T-cell (primary cell): ENCODE measurements at regions not wholly inside any gene's neighbourhood (a gene's known extent, or its start where the extent isn't known, plus 50 kb on each side); places are given as distances from the start of the nearest gene placed in this dataset.

Source experiments
- ATAC-seq, 4 experiments: fragments of 200-7000 bp in 3 of 4; fragments of 150-1000 bp in 1 of 4; cut with Tn5 transposase; replicated peaks in 1 of 4; 1 replicate in 3 of 4; 2 replicates in 1 of 4; pipeline ENCODE4 v1.10.0; 2021; ENCODE audit warnings: moderate library complexity in 3 of 4, mild to moderate bottlenecking in 2 of 4, moderate number of reproducible peaks in 1 of 4
- CTCF ChIA-PET, 2 donors: fragments of 300-600 bp; sonication (Branson Sonifier 250); formaldehyde crosslinking; loops; one replicate each; lab custom pipeline; 2022; ENCODE audit warnings: antibody characterized with exemption in 2 of 2; lab: Charles Lee
- POLR2A ChIA-PET, 2 donors: fragments of 300-600 bp; sonication (Branson Sonifier 250); formaldehyde crosslinking; loops; one replicate each; lab custom pipeline; 2022; ENCODE audit warnings: antibody characterized with exemption in 2 of 2; lab: Charles Lee
- DNase-seq, 35 experiments: peaks; one replicate each; pipeline versions ENCODE4 v3.0.0 to v3.0.0-alpha.2; 2013 to 2023
- H3K27ac ChIP-seq: one replicate; pipeline ENCODE4 v1.5.1; 2013; ENCODE audit warnings: low read length
- H3K27me3 ChIP-seq, 2 experiments: replicated peaks in 1 of 2; 1 replicate in 1 of 2; 2 replicates in 1 of 2; pipeline versions ENCODE4 v1.6.1 to v1.7.0; 2013; ENCODE audit warnings: low read length in 1 of 2, mixed read lengths in 1 of 2; ENCODE audit not compliant: control insufficient read depth in 2 of 2, insufficient read depth in 2 of 2; ENCODE audit errors: extremely low read depth in 1 of 2
- H3K36me3 ChIP-seq, 2 donors: 1 replicate in 1 of 2; 2 replicates in 1 of 2; pipeline versions ENCODE4 v1.6.1 to v1.7.0; 2013; ENCODE audit warnings: low read length in 1 of 2; ENCODE audit not compliant: control insufficient read depth in 2 of 2, insufficient read depth in 1 of 2; ENCODE audit errors: extremely low read depth in 1 of 2
- H3K4me1 ChIP-seq, 2 experiments: 1 replicate in 1 of 2; 2 replicates in 1 of 2; pipeline versions ENCODE4 v1.6.1 to v1.7.0; 2013; ENCODE audit warnings: low read length in 2 of 2, mixed read lengths in 1 of 2; ENCODE audit not compliant: insufficient read depth in 2 of 2, control insufficient read depth in 1 of 2; ENCODE audit errors: extremely low read depth in 1 of 2
- H3K4me3 ChIP-seq, 2 donors: 1 replicate in 1 of 2; 2 replicates in 1 of 2; pipeline versions ENCODE4 v1.5.1 to v1.7.0; 2013; ENCODE audit warnings: mild to moderate bottlenecking in 2 of 2, low read length in 1 of 2, moderate library complexity in 1 of 2; ENCODE audit not compliant: control insufficient read depth in 1 of 2; ENCODE audit errors: extremely low read depth in 1 of 2
- H3K9me3 ChIP-seq: 2 replicates; pipeline ENCODE4 v1.7.0; 2013
- H3K27ac Mint-ChIP-seq, 2 donors: one replicate each; pipeline ENCODE4 v1.8.0; 2020 to 2021; ENCODE audit warnings: mild to moderate bottlenecking in 2 of 2, mixed read lengths in 2 of 2
- H3K27me3 Mint-ChIP-seq, 2 donors: one replicate each; pipeline ENCODE4 v1.8.0; 2021 to 2022; ENCODE audit warnings: mixed read lengths in 2 of 2
- H3K36me3 Mint-ChIP-seq: one replicate; pipeline ENCODE4 v1.8.0; 2021; ENCODE audit warnings: mixed read lengths
- H3K4me1 Mint-ChIP-seq, 3 donors: one replicate each; pipeline ENCODE4 v1.8.0; 2020 to 2022; ENCODE audit warnings: mixed read lengths in 3 of 3, mild to moderate bottlenecking in 1 of 3
- H3K4me3 Mint-ChIP-seq, 3 donors: one replicate each; pipeline ENCODE4 v1.8.0; 2020 to 2022; ENCODE audit warnings: mild to moderate bottlenecking in 3 of 3, mixed read lengths in 3 of 3, moderate library complexity in 3 of 3
- H3K9me3 Mint-ChIP-seq, 3 donors: one replicate each; pipeline ENCODE4 v1.8.0; 2020 to 2022; ENCODE audit warnings: mixed read lengths in 3 of 3
- WGBS: methylation state at CpG from one replicate; pipeline ENCODE4 v1.1.5; 2013; ENCODE audit warnings: missing lambda C conversion rate; ENCODE audit not compliant: insufficient coverage; 5-methylcytosine and 5-hydroxymethylcytosine counted together

- WGBS, result no CpG with 5 or more reads among the region's 4 CpGs
- H3K4me1 Mint-ChIP-seq, result no peaks in the 10 kb centered on the region
These were observed 93.6 kb upstream of the PJA1 start for GRCh38 chrX:69258893-69259292.

GRCh38 chrX:69257499-69258127, 92.4 kb upstream of the PJA1 start:
- peaks cover 0 to 3% of the 10 kb centered on the region in 2 experiments for H3K27me3 ChIP-seq
- Mint-ChIP-seq H3K27me3 (peaks cover 3 to 18% of the 10 kb centered on the region in 2 donors), H3K4me3 (no peak overlapping the region), H3K4me1 (no peaks in the 10 kb centered on the region), H3K9me3 (no peaks in the 10 kb centered on the region), H3K27ac (no peak overlapping the region), H3K36me3 (no peaks in the 10 kb centered on the region)
- H3K36me3 ChIP-seq, result no peaks in the 10 kb centered on the region
- no peaks in the 10 kb centered on the region for H3K9me3 ChIP-seq
- CTCF ChIA-PET, result no interaction called here
- H3K27ac ChIP-seq, result no peak overlapping the region
- no peaks in the 10 kb centered on the region for H3K4me1 ChIP-seq
- ATAC-seq (no peak), DNase-seq (no peak)
- H3K4me3 ChIP-seq, result no peak overlapping the region
- POLR2A ChIA-PET, result no interaction called here
- WGBS, result no CpG with 5 or more reads among the region's 5 CpGs

More at GRCh38 chrX:69258893-69259292, 93.6 kb upstream of the PJA1 start:
- Histone ChIP-seq H3K4me3 (no peak overlapping the region), H3K4me1 (no peaks in the 10 kb centered on the region), H3K27ac (no peak overlapping the region), H3K36me3 (no peaks in the 10 kb centered on the region), H3K27me3 (peaks cover 0 to 3% of the 10 kb centered on the region in 2 experiments), H3K9me3 (no peaks in the 10 kb centered on the region)
- POLR2A ChIA-PET, result no interaction called here
- CTCF ChIA-PET, result no interaction called here
- Mint-ChIP-seq H3K27ac (no peak overlapping the region), H3K4me3 (no peak overlapping the region), H3K36me3 (no peaks in the 10 kb centered on the region), H3K27me3 (peaks cover 12 to 28% of the 10 kb centered on the region in 2 donors), H3K9me3 (no peaks in the 10 kb centered on the region)
- ATAC-seq, result no peak
- DNase-seq, result no peak

GRCh38 chrX:69256291-69256565, 91.0 kb upstream of the PJA1 start:
- Histone ChIP-seq H3K4me1 (no peaks in the 10 kb centered on the region), H3K36me3 (no peaks in the 10 kb centered on the region), H3K27ac (no peak overlapping the region), H3K9me3 (no peaks in the 10 kb centered on the region), H3K27me3 (peaks cover 0 to 3% of the 10 kb centered on the region in 2 experiments), H3K4me3 (no peak overlapping the region)
- Mint-ChIP-seq H3K27me3 (peaks cover 2 to 12% of the 10 kb centered on the region in 2 donors), H3K27ac (no peak overlapping the region), H3K4me3 (no peak overlapping the region), H3K9me3 (no peaks in the 10 kb centered on the region), H3K4me1 (no peaks in the 10 kb centered on the region), H3K36me3 (no peaks in the 10 kb centered on the region)
- DNase-seq, result no peak
- ChIA-PET POLR2A (no interaction called here), CTCF (no interaction called here)
- ATAC-seq, result no peak

GRCh38 chrX:69255441-69256290, 90.4 kb upstream of the PJA1 start:
- no peaks in the 10 kb centered on the region for H3K27me3 ChIP-seq
- H3K4me3 Mint-ChIP-seq, result no peak overlapping the region
- no peak for DNase-seq

GRCh38 chrX:69253821-69254220, 88.6 kb upstream of the PJA1 start:
- Histone ChIP-seq H3K27me3 (no peaks in the 10 kb centered on the region), H3K9me3 (no peaks in the 10 kb centered on the region), H3K36me3 (no peaks in the 10 kb centered on the region), H3K4me1 (no peaks in the 10 kb centered on the region), H3K4me3 (no peak overlapping the region), H3K27ac (no peak overlapping the region)
- H3K9me3 Mint-ChIP-seq, result no peaks in the 10 kb centered on the region
- WGBS, result no CpG with 5 or more reads among the region's 1 CpG
- DNase-seq, result no peak
- CTCF ChIA-PET, result no interaction called here
- no peak overlapping the region for H3K4me3 Mint-ChIP-seq
- no peak for ATAC-seq
- no peak overlapping the region for H3K27ac Mint-ChIP-seq
- no peaks in the 10 kb centered on the region for H3K4me1 Mint-ChIP-seq
- POLR2A ChIA-PET, result no interaction called here
- peaks cover 0 to 4% of the 10 kb centered on the region in 2 donors for H3K27me3 Mint-ChIP-seq
- H3K36me3 Mint-ChIP-seq, result no peaks in the 10 kb centered on the region

More at GRCh38 chrX:69255441-69256290, 90.4 kb upstream of the PJA1 start:
- no peak overlapping the region for H3K27ac ChIP-seq
- H3K4me1 Mint-ChIP-seq, result no peaks in the 10 kb centered on the region
- no peaks in the 10 kb centered on the region for H3K36me3 Mint-ChIP-seq
- 50% methylated on average over 2 of the region's 11 CpGs for WGBS
- ChIA-PET CTCF (no interaction called here), POLR2A (no interaction called here)
- H3K4me3 ChIP-seq, result no peak overlapping the region
- no peak for ATAC-seq
- peaks cover 2 to 13% of the 10 kb centered on the region in 2 donors for H3K27me3 Mint-ChIP-seq
- no peaks in the 10 kb centered on the region for H3K9me3 Mint-ChIP-seq
- no peak overlapping the region for H3K27ac Mint-ChIP-seq
- H3K4me1 ChIP-seq, result no peaks in the 10 kb centered on the region
- no peaks in the 10 kb centered on the region for H3K36me3 ChIP-seq
- H3K9me3 ChIP-seq, result no peaks in the 10 kb centered on the region

GRCh38 chrX:69243276-69243675, 78.0 kb upstream of the PJA1 start:
- no peak overlapping the region for H3K27ac Mint-ChIP-seq
- DNase-seq (no peak), ATAC-seq (no peak)
- H3K4me1 ChIP-seq, result no peaks in the 10 kb centered on the region
- no peaks in the 10 kb centered on the region for H3K36me3 ChIP-seq
- H3K9me3 ChIP-seq, result no peaks in the 10 kb centered on the region
- 52% methylated on average over 3 of the region's 4 CpGs for WGBS
- H3K9me3 Mint-ChIP-seq, result no peaks in the 10 kb centered on the region
- ChIA-PET CTCF (no interaction called here), POLR2A (no interaction called here)
- H3K4me3 ChIP-seq, result no peak overlapping the region
- no peak overlapping the region for H3K27ac ChIP-seq
- H3K27me3 ChIP-seq, result peaks cover 0 to 5% of the 10 kb centered on the region in 2 experiments
- no peak overlapping the region for H3K4me3 Mint-ChIP-seq
- peaks cover 11 to 47% of the 10 kb centered on the region in 2 donors for H3K27me3 Mint-ChIP-seq
- no peaks in the 10 kb centered on the region for H3K36me3 Mint-ChIP-seq
- no peaks in the 10 kb centered on the region for H3K4me1 Mint-ChIP-seq
